Fibroblast of skin of scalp (primary cell): ENCODE measurements at regions not wholly inside any gene's neighbourhood (a gene's known extent, or its start where the extent isn't known, plus 50 kb on each side); places are given as distances from the start of the nearest gene placed in this dataset.
"Not testable (repeated sequence)": the region's sequence is repeated elsewhere in the genome, so short reads cannot be mapped to it uniquely, and the experiment has no call there.

Experiments
- DNase-seq: peaks from one replicate; pipeline ENCODE4 v3.0.0-alpha.2; 2013

DNA sequence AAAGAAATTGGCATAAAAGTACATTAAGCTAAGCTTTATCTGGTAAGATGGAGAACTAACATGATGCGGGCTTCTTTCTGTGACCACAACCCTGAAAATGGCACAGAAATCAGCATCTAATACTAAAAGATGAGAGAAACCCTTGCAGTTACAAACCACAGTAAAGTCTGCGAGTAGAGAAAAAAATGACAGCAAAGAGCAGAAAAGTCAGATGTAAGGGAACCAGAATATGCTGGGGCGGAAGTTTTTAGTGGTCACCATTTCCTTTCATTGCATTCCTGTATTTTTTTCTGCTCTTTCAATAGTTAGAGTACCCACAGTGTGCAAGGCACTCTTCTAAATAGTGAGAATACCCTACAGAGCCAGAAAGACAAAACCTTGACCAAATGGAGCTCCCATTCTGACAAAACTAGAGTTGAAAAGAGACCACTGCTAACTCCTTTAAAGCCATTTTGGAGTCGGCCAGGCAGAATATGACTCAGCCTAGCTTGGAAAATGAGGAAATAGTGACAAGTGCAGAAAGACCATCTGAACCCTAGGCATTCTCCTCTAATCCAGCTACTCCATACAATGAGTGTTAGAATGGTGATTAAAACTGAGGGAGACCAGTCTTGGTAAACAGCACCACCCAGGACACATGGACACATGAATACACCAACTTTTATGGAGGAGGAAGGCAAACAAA, 948.7 kb upstream of the FOXG1 start:
- DNase-seq: not testable (repeated sequence)

DNA sequence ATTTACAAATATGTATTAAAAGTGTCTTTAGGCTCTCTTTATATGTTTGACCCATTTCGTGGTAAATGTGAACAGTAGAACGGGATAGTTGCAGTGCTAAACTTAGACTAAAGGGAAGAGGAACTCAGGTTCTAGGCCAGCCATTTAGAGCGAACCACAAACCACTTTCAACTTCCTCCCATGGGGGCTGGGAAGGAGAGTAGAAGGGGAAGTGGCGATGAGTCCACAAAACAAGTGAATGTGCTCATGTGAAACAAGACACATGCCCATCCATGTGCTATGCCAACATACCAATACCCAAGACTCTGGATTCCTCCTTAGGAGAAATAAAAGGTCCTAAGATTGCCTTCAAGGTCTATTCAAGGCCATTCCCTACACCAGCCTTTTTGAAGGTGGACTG, 940.4 kb upstream of the FOXG1 start:
- not testable (repeated sequence) for DNase-seq

- DNase-seq: not testable (repeated sequence)
Observed at GRCh38 chr14:27831978-27832377, 934.6 kb upstream of the FOXG1 start.

DNA sequence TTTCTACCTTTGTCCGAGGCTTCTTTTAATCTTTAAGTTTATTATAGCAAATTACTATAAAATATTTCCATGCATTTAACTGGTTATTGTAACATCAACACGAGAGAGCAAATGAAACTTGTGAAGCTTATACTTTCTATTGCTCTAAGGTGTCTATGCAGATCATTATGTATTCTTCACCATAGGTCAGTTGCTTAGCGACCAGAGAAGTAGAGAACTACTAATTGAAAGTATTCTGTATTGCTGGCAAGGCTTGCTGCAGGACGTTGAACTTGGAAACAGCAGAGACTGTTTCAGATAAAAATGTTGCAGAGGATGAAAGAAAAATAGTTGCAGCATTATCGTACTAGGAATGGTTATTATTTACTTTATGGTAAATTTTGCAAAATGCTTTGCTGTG, 933.6 kb upstream of the FOXG1 start:
- DNase-seq: not testable (repeated sequence)

- no peak for DNase-seq
Observed at GRCh38 chr14:27836386-27836785, 930.2 kb upstream of the FOXG1 start.

- no peak for DNase-seq
Observed at GRCh38 chr14:27845241-27845850, 921.2 kb upstream of the FOXG1 start.

DNA sequence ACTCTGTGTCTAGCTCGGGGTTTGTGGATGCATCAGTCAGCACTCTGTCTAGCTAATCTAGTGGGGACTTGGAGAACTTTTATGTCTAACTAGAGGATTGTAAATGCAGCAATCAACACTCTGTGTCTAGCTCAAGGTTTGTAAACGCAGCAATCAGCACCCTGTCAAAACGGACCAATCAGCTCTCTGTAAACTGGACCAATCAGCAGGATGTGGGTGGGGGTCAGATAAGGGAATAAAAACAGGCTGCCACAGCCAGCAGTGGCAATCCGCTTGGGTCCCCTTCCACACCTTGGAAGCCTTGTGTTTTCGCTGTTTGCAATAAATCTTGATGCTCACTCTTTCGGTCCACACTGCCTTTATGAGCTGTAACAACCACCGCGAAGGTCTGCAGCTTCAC, 920.7 kb upstream of the FOXG1 start:
- DNase-seq: no peak

DNA sequence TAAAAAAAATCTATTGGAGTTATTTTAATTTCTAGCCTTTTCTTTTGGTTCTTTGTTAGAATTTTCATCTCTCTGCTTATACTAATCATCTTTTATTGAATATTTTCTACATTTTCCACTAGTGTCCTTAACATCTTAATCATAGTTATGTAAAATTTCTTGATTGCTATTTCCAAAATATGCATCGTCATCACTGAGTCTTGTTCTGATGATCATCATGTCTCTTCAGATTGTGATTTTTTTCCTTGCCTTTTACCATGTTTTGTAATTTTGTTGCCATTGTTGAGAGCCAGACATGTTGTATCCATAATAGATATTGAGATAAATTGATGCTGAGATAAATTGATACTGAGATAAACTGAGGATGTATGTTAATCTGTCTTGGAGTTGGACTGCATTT, 919.1 kb upstream of the FOXG1 start:
- not testable (repeated sequence) for DNase-seq

- DNase-seq: not testable (repeated sequence)
Observed at GRCh38 chr14:27849193-27849592, 917.4 kb upstream of the FOXG1 start.

- DNase-seq: no peak
Observed at GRCh38 chr14:27862684-27863083, 903.9 kb upstream of the FOXG1 start.

GRCh38 chr14:27863166-27863565, 903.4 kb upstream of the FOXG1 start:
- DNase-seq: no peak

- DNase-seq: no peak
Observed at GRCh38 chr14:27881063-27881462, 885.5 kb upstream of the FOXG1 start.

- no peak for DNase-seq
Observed at GRCh38 chr14:27881646-27882045, 884.9 kb upstream of the FOXG1 start.

- no peak for DNase-seq
Observed at GRCh38 chr14:27886256-27886655, 880.3 kb upstream of the FOXG1 start.

DNA sequence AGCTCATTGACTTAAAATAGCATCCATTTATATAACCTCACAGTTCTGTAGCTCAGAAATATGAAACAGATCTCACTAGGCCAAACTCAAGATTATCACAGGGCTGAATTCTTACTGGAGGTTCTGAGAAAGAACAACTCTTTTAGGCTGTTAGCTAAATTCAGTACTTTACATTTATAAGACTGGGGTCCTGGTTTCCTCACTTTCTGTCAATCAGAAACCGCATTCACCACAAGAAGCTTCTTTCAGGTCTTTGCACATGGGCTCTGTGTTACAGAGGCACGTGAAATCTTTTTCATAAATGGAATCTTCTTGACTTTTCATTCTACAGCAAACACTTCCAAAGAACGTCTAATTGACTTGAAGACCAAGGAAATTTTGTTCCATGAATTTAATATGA, 876.3 kb upstream of the FOXG1 start:
- no peak for DNase-seq

- not testable (repeated sequence) for DNase-seq
Observed at GRCh38 chr14:27908484-27908883, 858.1 kb upstream of the FOXG1 start.

GRCh38 chr14:27916326-27916725, 850.3 kb upstream of the FOXG1 start:
- no peak for DNase-seq

DNA sequence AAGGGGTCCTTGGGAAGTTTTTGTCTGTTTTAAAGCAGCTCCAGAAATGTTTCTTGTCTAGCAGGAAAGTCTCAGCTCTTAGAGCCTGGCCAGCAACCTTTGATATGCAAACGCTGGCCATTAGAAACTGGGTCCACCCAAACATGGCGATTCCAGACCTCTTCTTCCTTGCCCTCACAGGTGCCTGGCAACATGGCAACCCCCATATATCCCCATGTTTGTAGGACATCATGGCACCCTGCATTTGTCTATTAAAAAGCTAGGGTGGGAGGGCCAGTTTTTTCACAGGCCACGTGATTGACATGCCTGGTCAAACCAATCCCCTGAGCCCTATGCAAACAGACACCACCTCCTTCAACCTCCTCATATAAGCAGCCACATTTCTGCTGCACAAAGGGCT, 848.7 kb upstream of the FOXG1 start:
- no peak for DNase-seq

GRCh38 chr14:27927519-27927918, 839.1 kb upstream of the FOXG1 start:
- no peak for DNase-seq

DNA sequence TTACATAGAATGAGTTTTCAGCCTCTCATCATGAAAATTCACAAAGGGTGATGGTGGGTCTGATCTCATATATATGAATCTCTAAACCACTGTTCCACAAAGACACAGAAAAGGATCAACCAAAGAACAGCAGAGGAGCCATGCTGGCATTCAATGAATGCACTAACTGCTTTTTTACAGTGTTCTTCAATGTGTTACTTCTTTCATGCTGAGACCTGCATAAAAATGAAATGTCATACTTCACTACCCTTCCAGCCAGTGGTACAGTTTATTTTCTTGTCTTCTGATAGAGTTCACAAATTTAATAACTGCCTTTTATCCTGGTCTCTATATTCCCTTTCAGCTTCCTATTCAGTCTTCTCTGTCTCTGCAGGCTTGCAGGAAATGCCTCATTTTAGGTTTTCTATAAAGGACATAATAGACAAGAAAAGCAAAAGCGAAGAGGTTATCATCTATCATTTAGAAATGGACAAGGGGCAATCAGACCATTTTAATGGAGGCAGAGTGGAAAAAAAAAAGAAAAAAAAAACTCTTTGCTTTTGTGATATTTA, 836.7 kb upstream of the FOXG1 start:
- DNase-seq: no peak

DNA sequence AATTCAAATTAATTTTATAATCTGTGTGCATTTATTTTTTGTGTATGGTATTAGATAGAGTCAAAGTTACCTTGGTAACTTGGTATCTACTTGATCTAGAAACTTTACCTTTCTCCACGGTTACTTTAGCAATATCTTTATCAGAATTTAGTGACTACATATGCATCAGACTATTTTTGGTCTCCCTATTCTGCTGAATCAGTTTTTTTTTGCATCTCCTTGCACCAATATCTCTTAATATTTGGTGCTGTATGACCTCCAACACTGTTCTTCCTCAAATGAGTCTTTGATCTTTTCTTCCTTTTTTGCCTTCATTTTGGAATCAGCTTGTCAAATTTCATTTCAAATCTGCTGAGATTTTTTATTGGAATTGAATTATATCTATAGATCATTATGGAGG, 828.2 kb upstream of the FOXG1 start:
- DNase-seq: no peak

GRCh38 chr14:27945512-27945911, 821.1 kb upstream of the FOXG1 start:
- DNase-seq: no peak

- no peak for DNase-seq
Observed at GRCh38 chr14:27958757-27959156, 807.8 kb upstream of the FOXG1 start.

DNA sequence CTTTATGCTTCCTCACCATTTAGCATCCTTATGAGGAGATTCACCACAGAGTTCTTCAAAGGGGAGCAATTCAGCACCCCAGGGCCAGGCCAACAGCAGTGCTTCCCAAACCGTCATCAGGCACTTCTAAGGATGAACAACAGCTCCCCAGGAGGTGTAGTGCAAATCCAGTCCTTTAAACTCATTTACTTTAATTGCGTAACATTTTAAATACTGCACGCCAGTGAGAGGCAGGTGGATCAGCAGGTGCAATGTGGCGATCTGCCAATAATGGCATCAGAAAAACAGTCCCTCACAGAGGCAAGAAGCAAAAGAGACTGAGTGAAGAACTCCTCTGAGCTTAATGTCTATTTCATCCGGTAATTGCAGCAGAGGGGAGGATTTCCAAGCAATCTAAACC, 770.9 kb upstream of the FOXG1 start:
- no peak for DNase-seq
